Caco-2 (cell line): ENCODE measurements at regions not wholly inside any gene's neighbourhood (a gene's known extent, or its start where the extent isn't known, plus 50 kb on each side); places are given as distances from the start of the nearest gene placed in this dataset.

ENCODE experiments used
- BruUV-seq: library from RNA; stranded (reverse); fragments of 400-500 nt; replicated peaks from 2 replicates; lab custom pipeline; 2021; lab: Mats Ljungman, UMichigan
- CTCF ChIA-PET: fragments of 300-600 bp; sonication (Branson Sonifier 250); formaldehyde crosslinking; loops from one replicate; lab custom pipeline; 2022; ENCODE audit warnings: antibody characterized with exemption; lab: Charles Lee
- POLR2A ChIA-PET: fragments of 300-600 bp; sonication (Branson Sonifier 250); formaldehyde crosslinking; loops from one replicate; lab custom pipeline; 2022; ENCODE audit warnings: antibody characterized with exemption; lab: Charles Lee
- DNase-seq, 2 experiments: peaks; one replicate each; pipeline versions ENCODE4 v3.0.0 to v3.0.0-alpha.2; 2020 to 2022
- H3K27me3 ChIP-seq: replicated peaks from 2 replicates; pipeline ENCODE4 v1.6.0; 2011; ENCODE audit warnings: low read length; ENCODE audit not compliant: control insufficient read depth, insufficient read depth
- H3K36me3 ChIP-seq: 2 replicates; pipeline ENCODE4 v1.5.1; 2011; ENCODE audit warnings: low read length; ENCODE audit not compliant: control insufficient read depth, insufficient read depth
- H3K4me1 ChIP-seq: fragments of 250-450 bp; sonication (Bioruptor Pico); 2 replicates; pipeline ENCODE4 v1.5.1; 2020; ENCODE audit warnings: mild to moderate bottlenecking
- H3K4me3 ChIP-seq: 2 replicates; pipeline ENCODE4 v1.5.1; 2011; ENCODE audit warnings: low read depth, mild to moderate bottlenecking, control low read depth, low read length
- H3K9me3 ChIP-seq: fragments of 250-450 bp; sonication (Bioruptor Pico); 2 replicates; pipeline ENCODE4 v1.5.1; 2020; ENCODE audit warnings: mild to moderate bottlenecking, moderate library complexity
- H3K27ac Mint-ChIP-seq: one replicate; pipeline ENCODE4 v1.8.0; 2022; ENCODE audit warnings: mixed read lengths; ENCODE audit not compliant: unreplicated experiment
- H3K27me3 Mint-ChIP-seq: one replicate; pipeline ENCODE4 v1.8.0; 2022; ENCODE audit warnings: mixed read lengths; ENCODE audit not compliant: insufficient read depth, unreplicated experiment
- H3K36me3 Mint-ChIP-seq: one replicate; pipeline ENCODE4 v1.8.0; 2022; ENCODE audit warnings: mild to moderate bottlenecking, mixed read lengths; ENCODE audit not compliant: insufficient read depth, unreplicated experiment
- H3K4me1 Mint-ChIP-seq: one replicate; pipeline ENCODE4 v1.8.0; 2022; ENCODE audit warnings: low read depth, mixed read lengths; ENCODE audit not compliant: unreplicated experiment
- H3K4me3 Mint-ChIP-seq: one replicate; pipeline ENCODE4 v1.8.0; 2022; ENCODE audit warnings: mild to moderate bottlenecking, moderate library complexity, mixed read lengths; ENCODE audit not compliant: unreplicated experiment
- H3K9me3 Mint-ChIP-seq: one replicate; pipeline ENCODE4 v1.8.0; 2022; ENCODE audit warnings: mixed read lengths; ENCODE audit not compliant: unreplicated experiment
- CTCF ChIP-seq, 2 experiments: fragments of 200-600 bp in 1 of 2; IDR thresholded peaks; 1 replicate in 1 of 2; 2 replicates in 1 of 2; pipeline versions ENCODE4 v1.5.1 to v1.8.0; 2011 to 2022; ENCODE audit warnings: antibody characterized with exemption in 1 of 2, control low read depth in 1 of 2, inconsistent platforms in 1 of 2, low read depth in 1 of 2, low read length in 1 of 2, mild to moderate bottlenecking in 1 of 2, moderate library complexity in 1 of 2; ENCODE audit not compliant: insufficient read depth in 1 of 2, severe bottlenecking in 1 of 2, unreplicated experiment in 1 of 2
- intact Hi-C: fragments of 100-400 bp; cut with micrococcal nuclease; formaldehyde crosslinking; loops from one replicate; pipeline ENCODE4 v1.10.0; 2022; ENCODE audit not compliant: unreplicated experiment

- no peaks in the 10 kb centered on the region for H3K36me3 Mint-ChIP-seq
- POLR2A ChIA-PET, result interaction anchor here (0.5 kb wide), 1 partner anchor 1519 kb away, joined by 4 read pairs; no protein-coding TSS in a partner anchor
- Histone ChIP-seq H3K9me3 (no peaks in the 10 kb centered on the region), H3K4me1 (no peaks in the 10 kb centered on the region), H3K27me3 (no peaks in the 10 kb centered on the region; the same call in 1 of the 2 replicates), H3K4me3 (no peak overlapping the region), H3K36me3 (no peaks in the 10 kb centered on the region)
- no peak for TF ChIP-seq CTCF (IDR thresholded peaks at IDR 0.05; ENCODE audit: insufficient read depth in 1 of 2, low read depth in 1 of 2, low read length in 1 of 2, severe bottlenecking in 1 of 2, unreplicated experiment in 1 of 2)
- H3K4me3 Mint-ChIP-seq, result no peak overlapping the region
- no peak overlapping the region for H3K27ac Mint-ChIP-seq
- no TSS peak for BruUV-seq
- no peak for DNase-seq
- CTCF ChIA-PET, result no interaction called here
- H3K9me3 Mint-ChIP-seq, result no peaks in the 10 kb centered on the region
- peaks cover 6% of the 10 kb centered on the region for H3K27me3 Mint-ChIP-seq
- intact Hi-C loops, result no loop called here
- no peaks in the 10 kb centered on the region for H3K4me1 Mint-ChIP-seq
Measured at GRCh38 chr4:183801457-183802165, 103.5 kb upstream of the STOX2 start.

DNA sequence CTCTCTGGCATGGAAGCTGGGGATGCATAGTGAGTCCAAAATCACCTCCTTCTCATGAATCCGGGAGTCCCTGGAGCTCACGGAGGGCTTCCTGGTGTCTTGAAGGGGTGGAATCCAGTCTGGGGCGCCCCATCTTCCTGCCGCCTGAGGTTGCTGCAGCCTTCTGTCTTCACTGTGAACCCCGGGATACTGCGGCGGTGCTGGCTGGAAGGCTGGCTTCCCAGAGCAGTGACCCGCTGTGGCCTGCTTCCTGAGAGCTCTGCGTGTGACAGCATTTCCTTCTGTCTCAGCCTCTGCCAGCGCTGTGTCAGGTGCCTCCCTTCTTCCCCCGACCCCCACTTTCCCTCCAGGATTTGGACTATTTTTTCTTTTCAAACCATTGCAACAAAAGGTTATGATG is 98.8 kb upstream of the STOX2 start:
- ChIA-PET POLR2A (no interaction called here), CTCF (no interaction called here)
- Mint-ChIP-seq H3K4me1 (no peaks in the 10 kb centered on the region), H3K4me3 (no peak overlapping the region), H3K27ac (no peak overlapping the region), H3K36me3 (no peaks in the 10 kb centered on the region), H3K27me3 (peaks cover 3% of the 10 kb centered on the region), H3K9me3 (no peaks in the 10 kb centered on the region)
- BruUV-seq, result no TSS peak
- no peaks in the 10 kb centered on the region for H3K36me3 ChIP-seq
- H3K4me3 ChIP-seq, result no peak overlapping the region
- H3K4me1 ChIP-seq, result no peaks in the 10 kb centered on the region
- no peaks in the 10 kb centered on the region for H3K27me3 ChIP-seq
- DNase-seq, result no peak
- TF ChIP-seq CTCF (IDR thresholded peaks at IDR 0.05; ENCODE audit: insufficient read depth in 1 of 2, low read depth in 1 of 2, low read length in 1 of 2, severe bottlenecking in 1 of 2, unreplicated experiment in 1 of 2), result no peak
- intact Hi-C loops, result no loop called here
- H3K9me3 ChIP-seq, result no peaks in the 10 kb centered on the region

GRCh38 chr4:183807420-183808096 is 97.5 kb upstream of the STOX2 start:
- no peaks in the 10 kb centered on the region for H3K36me3 ChIP-seq
- no peak overlapping the region for H3K4me3 ChIP-seq
- ChIA-PET CTCF (no interaction called here), POLR2A (no interaction called here)
- no peaks in the 10 kb centered on the region for H3K27me3 ChIP-seq
- Mint-ChIP-seq H3K27me3 (no peaks in the 10 kb centered on the region), H3K9me3 (no peaks in the 10 kb centered on the region), H3K4me1 (no peaks in the 10 kb centered on the region), H3K4me3 (no peak overlapping the region), H3K27ac (no peak overlapping the region), H3K36me3 (no peaks in the 10 kb centered on the region)
- no peak for TF ChIP-seq CTCF (IDR thresholded peaks at IDR 0.05; ENCODE audit: insufficient read depth in 1 of 2, low read depth in 1 of 2, low read length in 1 of 2, severe bottlenecking in 1 of 2, unreplicated experiment in 1 of 2)
- no peaks in the 10 kb centered on the region for H3K9me3 ChIP-seq
- BruUV-seq, result no TSS peak
- DNase-seq, result no peak
- no peaks in the 10 kb centered on the region for H3K4me1 ChIP-seq
- intact Hi-C loops, result no loop called here
